GM23338 (cell line): ENCODE measurements at regions not wholly inside any gene's neighbourhood (a gene's known extent, or its start where the extent isn't known, plus 50 kb on each side); places are given as distances from the start of the nearest gene placed in this dataset.

ENCODE experiments used
- ATAC-seq: fragments of 200-7000 bp; cut with Tn5 transposase; 3 replicates; pipeline ENCODE4 v1.9.1; 2020
- DNase-seq: peaks from one replicate; pipeline ENCODE4 v3.0.0-alpha.2; 2015; ENCODE audit warnings: low spot score
- H2AFZ ChIP-seq: fragments of 200-600 bp; sonication (generic); 2 replicates; pipeline ENCODE4 v1.8.0; 2016; ENCODE audit warnings: antibody characterized with exemption, mild to moderate bottlenecking, moderate library complexity
- H3F3A ChIP-seq: fragments of 200-600 bp; sonication (generic); replicated peaks from 2 replicates; pipeline ENCODE4 v1.8.0; 2017; ENCODE audit warnings: antibody characterized with exemption, mixed run types, low read depth
- H3K27ac ChIP-seq: fragments of 200-600 bp; sonication (generic); 2 replicates; pipeline ENCODE4 v1.6.1; 2016; ENCODE audit warnings: low read depth
- H3K27me3 ChIP-seq: fragments of 200-600 bp; sonication (generic); 2 replicates; pipeline ENCODE4 v1.8.0; 2016; ENCODE audit warnings: mild to moderate bottlenecking, mixed run types, moderate library complexity; ENCODE audit not compliant: insufficient read depth
- H3K36me3 ChIP-seq: fragments of 200-600 bp; sonication (generic); 2 replicates; pipeline ENCODE4 v1.8.0; 2016; ENCODE audit warnings: mild to moderate bottlenecking; ENCODE audit not compliant: insufficient read depth
- H3K4me1 ChIP-seq: fragments of 200-600 bp; sonication (generic); 2 replicates; pipeline ENCODE4 v1.8.0; 2016; ENCODE audit warnings: mild to moderate bottlenecking, moderate library complexity; ENCODE audit not compliant: insufficient read depth
- H3K4me2 ChIP-seq: fragments of 200-600 bp; sonication (generic); 2 replicates; pipeline ENCODE4 v1.7.1; 2017; ENCODE audit warnings: mixed run types
- H3K4me3 ChIP-seq: fragments of 200-600 bp; sonication (generic); 2 replicates; pipeline ENCODE4 v1.6.1; 2016; ENCODE audit warnings: mixed run types
- H3K79me2 ChIP-seq: fragments of 200-600 bp; sonication (generic); replicated peaks from 2 replicates; pipeline ENCODE4 v1.8.0; 2017; ENCODE audit warnings: mild to moderate bottlenecking; ENCODE audit not compliant: insufficient read depth
- H3K9me2 ChIP-seq: fragments of 200-600 bp; sonication (generic); 2 replicates; pipeline ENCODE4 v1.8.0; 2017; ENCODE audit not compliant: insufficient read depth
- H4K20me1 ChIP-seq: fragments of 200-600 bp; sonication (generic); replicated peaks from 2 replicates; pipeline ENCODE4 v1.8.0; 2017; ENCODE audit warnings: mild to moderate bottlenecking; ENCODE audit not compliant: insufficient read depth
- H3K27ac Mint-ChIP-seq: 2 replicates; pipeline ENCODE4 v1.8.0; 2020; ENCODE audit warnings: inconsistent platforms, mild to moderate bottlenecking, moderate library complexity, mixed read lengths
- H3K27me3 Mint-ChIP-seq: 3 replicates; pipeline ENCODE4 v1.8.0; 2022; ENCODE audit warnings: low read depth, mild to moderate bottlenecking, moderate library complexity, mixed read lengths, inconsistent platforms; ENCODE audit not compliant: insufficient read depth, poor library complexity
- H3K36me3 Mint-ChIP-seq: 3 replicates; pipeline ENCODE4 v1.8.0; 2021; ENCODE audit warnings: low read depth, mild to moderate bottlenecking, inconsistent platforms, moderate library complexity, mixed read lengths
- H3K4me1 Mint-ChIP-seq: 3 replicates; pipeline ENCODE4 v1.8.0; 2020; ENCODE audit warnings: mild to moderate bottlenecking, inconsistent platforms, mixed read lengths
- H3K4me3 Mint-ChIP-seq: 3 replicates; pipeline ENCODE4 v1.8.0; 2021; ENCODE audit warnings: moderate library complexity, mild to moderate bottlenecking, inconsistent platforms, mixed read lengths
- H3K9me3 Mint-ChIP-seq: 3 replicates; pipeline ENCODE4 v1.8.0; 2020; ENCODE audit warnings: moderate library complexity, mild to moderate bottlenecking, inconsistent platforms, mixed read lengths
- CREB1 ChIP-seq: fragments of 250-450 bp; sonication (Bioruptor Pico); IDR thresholded peaks from 2 replicates; pipeline ENCODE4 v1.5.0; 2020; ENCODE audit warnings: low read depth, mild to moderate bottlenecking, moderate library complexity
- EZH2 ChIP-seq: fragments of 200-600 bp; sonication (generic); IDR thresholded peaks from one replicate; pipeline ENCODE4 v1.8.0; 2017; ENCODE audit warnings: antibody characterized with exemption, mild to moderate bottlenecking, low read depth; ENCODE audit not compliant: unreplicated experiment
- EZH2phosphoT487 ChIP-seq: fragments of 200-600 bp; sonication (generic); IDR thresholded peaks from one replicate; pipeline ENCODE4 v1.8.1; 2018; ENCODE audit warnings: antibody characterized with exemption; ENCODE audit not compliant: unreplicated experiment
- POLR2AphosphoS5 ChIP-seq: IDR thresholded peaks from 2 replicates; pipeline ENCODE4 v1.6.1; 2016; ENCODE audit warnings: antibody characterized with exemption, low read depth
- STAT1 ChIP-seq: IDR thresholded peaks from one replicate; pipeline ENCODE4 v1.6.1; 2016; ENCODE audit warnings: antibody characterized with exemption; ENCODE audit not compliant: unreplicated experiment
- ZNF331 ChIP-seq: fragments of 250-450 bp; sonication (Bioruptor Pico); IDR thresholded peaks from 2 replicates; pipeline ENCODE4 v1.5.0; 2020; ENCODE audit warnings: low read depth, mild to moderate bottlenecking, moderate library complexity
- TF ChIP-seq, protein P1 (sequence below): fragments of 250-450 bp; sonication (Bioruptor Pico); IDR thresholded peaks from 2 replicates; pipeline ENCODE4 v1.5.0; 2020; ENCODE audit warnings: mild to moderate bottlenecking, moderate library complexity
- TF ChIP-seq, protein P2 (sequence below): IDR thresholded peaks from one replicate; pipeline ENCODE4 v1.6.1; 2018; ENCODE audit warnings: antibody characterized with exemption; ENCODE audit not compliant: unreplicated experiment
- TF ChIP-seq, protein P3 (sequence below), 2 experiments: fragments of 200-600 bp in 1 of 2; sonication (generic) in 1 of 2; conservative IDR thresholded peaks; 2 replicates each; pipeline versions ENCODE4 v1.5.1 to v1.6.1; 2016 to 2017; ENCODE audit warnings: antibody characterized with exemption in 2 of 2, low read depth in 2 of 2, mild to moderate bottlenecking in 2 of 2, moderate library complexity in 1 of 2

DNA sequence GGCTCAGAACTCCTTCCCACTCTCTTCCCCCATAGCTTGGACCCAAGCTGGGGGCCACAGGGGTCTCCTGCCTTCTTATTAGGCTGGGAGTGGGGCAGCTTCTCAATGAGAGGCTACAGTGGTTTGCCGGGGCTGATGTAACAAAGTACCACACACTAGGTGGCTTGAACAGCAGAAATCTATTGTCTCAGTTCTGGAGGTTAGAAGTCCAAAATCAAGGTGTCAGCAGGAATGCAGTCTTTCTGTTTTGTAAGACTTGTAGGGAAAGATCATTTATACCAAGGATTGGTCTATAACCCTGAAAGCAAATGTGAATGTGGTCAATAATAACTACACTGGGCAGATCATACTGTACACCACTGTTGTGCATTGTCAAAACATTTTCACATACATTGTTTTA is 124.5 kb upstream of the ARHGAP5 start (continued):
- TF ChIP-seq, protein P1, sequence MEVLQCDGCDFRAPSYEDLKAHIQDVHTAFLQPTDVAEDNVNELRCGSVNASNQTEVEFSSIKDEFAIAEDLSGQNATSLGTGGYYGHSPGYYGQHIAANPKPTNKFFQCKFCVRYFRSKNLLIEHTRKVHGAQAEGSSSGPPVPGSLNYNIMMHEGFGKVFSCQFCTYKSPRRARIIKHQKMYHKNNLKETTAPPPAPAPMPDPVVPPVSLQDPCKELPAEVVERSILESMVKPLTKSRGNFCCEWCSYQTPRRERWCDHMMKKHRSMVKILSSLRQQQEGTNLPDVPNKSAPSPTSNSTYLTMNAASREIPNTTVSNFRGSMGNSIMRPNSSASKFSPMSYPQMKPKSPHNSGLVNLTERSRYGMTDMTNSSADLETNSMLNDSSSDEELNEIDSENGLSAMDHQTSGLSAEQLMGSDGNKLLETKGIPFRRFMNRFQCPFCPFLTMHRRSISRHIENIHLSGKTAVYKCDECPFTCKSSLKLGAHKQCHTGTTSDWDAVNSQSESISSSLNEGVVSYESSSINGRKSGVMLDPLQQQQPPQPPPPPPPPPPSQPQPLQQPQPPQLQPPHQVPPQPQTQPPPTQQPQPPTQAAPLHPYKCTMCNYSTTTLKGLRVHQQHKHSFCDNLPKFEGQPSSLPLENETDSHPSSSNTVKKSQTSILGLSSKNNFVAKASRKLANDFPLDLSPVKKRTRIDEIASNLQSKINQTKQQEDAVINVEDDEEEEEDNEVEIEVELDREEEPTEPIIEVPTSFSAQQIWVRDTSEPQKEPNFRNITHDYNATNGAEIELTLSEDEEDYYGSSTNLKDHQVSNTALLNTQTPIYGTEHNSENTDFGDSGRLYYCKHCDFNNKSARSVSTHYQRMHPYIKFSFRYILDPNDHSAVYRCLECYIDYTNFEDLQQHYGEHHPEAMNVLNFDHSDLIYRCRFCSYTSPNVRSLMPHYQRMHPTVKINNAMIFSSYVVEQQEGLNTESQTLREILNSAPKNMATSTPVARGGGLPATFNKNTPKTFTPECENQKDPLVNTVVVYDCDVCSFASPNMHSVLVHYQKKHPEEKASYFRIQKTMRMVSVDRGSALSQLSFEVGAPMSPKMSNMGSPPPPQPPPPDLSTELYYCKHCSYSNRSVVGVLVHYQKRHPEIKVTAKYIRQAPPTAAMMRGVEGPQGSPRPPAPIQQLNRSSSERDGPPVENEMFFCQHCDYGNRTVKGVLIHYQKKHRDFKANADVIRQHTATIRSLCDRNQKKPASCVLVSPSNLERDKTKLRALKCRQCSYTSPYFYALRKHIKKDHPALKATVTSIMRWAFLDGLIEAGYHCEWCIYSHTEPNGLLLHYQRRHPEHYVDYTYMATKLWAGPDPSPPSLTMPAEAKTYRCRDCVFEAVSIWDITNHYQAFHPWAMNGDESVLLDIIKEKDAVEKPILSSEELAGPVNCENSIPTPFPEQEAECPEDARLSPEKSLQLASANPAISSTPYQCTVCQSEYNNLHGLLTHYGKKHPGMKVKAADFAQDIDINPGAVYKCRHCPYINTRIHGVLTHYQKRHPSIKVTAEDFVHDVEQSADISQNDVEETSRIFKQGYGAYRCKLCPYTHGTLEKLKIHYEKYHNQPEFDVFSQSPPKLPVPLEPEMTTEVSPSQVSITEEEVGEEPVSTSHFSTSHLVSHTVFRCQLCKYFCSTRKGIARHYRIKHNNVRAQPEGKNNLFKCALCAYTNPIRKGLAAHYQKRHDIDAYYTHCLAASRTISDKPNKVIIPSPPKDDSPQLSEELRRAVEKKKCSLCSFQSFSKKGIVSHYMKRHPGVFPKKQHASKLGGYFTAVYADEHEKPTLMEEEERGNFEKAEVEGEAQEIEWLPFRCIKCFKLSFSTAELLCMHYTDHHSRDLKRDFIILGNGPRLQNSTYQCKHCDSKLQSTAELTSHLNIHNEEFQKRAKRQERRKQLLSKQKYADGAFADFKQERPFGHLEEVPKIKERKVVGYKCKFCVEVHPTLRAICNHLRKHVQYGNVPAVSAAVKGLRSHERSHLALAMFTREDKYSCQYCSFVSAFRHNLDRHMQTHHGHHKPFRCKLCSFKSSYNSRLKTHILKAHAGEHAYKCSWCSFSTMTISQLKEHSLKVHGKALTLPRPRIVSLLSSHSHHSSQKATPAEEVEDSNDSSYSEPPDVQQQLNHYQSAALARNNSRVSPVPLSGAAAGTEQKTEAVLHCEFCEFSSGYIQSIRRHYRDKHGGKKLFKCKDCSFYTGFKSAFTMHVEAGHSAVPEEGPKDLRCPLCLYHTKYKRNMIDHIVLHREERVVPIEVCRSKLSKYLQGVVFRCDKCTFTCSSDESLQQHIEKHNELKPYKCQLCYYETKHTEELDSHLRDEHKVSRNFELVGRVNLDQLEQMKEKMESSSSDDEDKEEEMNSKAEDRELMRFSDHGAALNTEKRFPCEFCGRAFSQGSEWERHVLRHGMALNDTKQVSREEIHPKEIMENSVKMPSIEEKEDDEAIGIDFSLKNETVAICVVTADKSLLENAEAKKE (CRISPR knock-in tag) = no peak
- no peak for TF ChIP-seq EZH2phosphoT487
- TF ChIP-seq, protein P2, sequence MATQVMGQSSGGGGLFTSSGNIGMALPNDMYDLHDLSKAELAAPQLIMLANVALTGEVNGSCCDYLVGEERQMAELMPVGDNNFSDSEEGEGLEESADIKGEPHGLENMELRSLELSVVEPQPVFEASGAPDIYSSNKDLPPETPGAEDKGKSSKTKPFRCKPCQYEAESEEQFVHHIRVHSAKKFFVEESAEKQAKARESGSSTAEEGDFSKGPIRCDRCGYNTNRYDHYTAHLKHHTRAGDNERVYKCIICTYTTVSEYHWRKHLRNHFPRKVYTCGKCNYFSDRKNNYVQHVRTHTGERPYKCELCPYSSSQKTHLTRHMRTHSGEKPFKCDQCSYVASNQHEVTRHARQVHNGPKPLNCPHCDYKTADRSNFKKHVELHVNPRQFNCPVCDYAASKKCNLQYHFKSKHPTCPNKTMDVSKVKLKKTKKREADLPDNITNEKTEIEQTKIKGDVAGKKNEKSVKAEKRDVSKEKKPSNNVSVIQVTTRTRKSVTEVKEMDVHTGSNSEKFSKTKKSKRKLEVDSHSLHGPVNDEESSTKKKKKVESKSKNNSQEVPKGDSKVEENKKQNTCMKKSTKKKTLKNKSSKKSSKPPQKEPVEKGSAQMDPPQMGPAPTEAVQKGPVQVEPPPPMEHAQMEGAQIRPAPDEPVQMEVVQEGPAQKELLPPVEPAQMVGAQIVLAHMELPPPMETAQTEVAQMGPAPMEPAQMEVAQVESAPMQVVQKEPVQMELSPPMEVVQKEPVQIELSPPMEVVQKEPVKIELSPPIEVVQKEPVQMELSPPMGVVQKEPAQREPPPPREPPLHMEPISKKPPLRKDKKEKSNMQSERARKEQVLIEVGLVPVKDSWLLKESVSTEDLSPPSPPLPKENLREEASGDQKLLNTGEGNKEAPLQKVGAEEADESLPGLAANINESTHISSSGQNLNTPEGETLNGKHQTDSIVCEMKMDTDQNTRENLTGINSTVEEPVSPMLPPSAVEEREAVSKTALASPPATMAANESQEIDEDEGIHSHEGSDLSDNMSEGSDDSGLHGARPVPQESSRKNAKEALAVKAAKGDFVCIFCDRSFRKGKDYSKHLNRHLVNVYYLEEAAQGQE = no peak
- TF ChIP-seq EZH2 = no peak

DNA sequence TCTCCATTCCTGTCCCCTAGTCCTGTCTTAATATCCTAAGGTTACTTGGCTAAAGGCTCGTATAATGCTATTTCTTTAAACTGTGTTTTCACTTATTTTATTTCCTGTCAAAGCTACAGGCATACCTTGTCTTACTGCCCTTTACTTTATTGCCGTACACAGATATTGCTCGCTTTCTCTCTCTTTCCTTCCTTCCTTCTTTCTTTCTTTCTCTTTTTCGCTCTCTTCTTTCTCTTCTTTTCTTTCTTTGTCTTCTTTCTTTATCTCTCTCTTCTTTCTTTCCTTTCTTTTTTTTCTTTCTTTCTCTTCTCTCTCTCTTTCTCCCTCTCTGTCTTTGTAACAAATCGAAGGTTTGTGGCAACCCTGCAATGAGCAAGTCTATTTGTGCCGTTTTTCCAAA is 123.9 kb upstream of the ARHGAP5 start:
- Histone ChIP-seq H3K79me2 (no peaks in the 10 kb centered on the region), H3K9me2 (no peaks in the 10 kb centered on the region), H2AFZ (no peak overlapping the region), H3K4me2 (no peak overlapping the region), H3K4me1 (peaks cover 13% of the 10 kb centered on the region), H3K36me3 (no peaks in the 10 kb centered on the region; the same call in 1 of the 2 replicates), H3K4me3 (no peak overlapping the region), H3K27ac (no peak overlapping the region), H3F3A (no peaks in the 10 kb centered on the region), H3K27me3 (no peaks in the 10 kb centered on the region), H4K20me1 (no peaks in the 10 kb centered on the region)
- Mint-ChIP-seq H3K4me3 (no peak overlapping the region), H3K9me3 (peaks cover 23% of the 10 kb centered on the region), H3K27ac (no peak overlapping the region), H3K27me3 (peaks cover 7% of the 10 kb centered on the region), H3K4me1 (peaks cover 20% of the 10 kb centered on the region), H3K36me3 (peaks cover 16% of the 10 kb centered on the region)
- ATAC-seq (no peak), DNase-seq (no peak)
- no peak for TF ChIP-seq POLR2AphosphoS5
- no peak for TF ChIP-seq STAT1
- TF ChIP-seq, protein P2 = no peak
- TF ChIP-seq, protein P3, sequence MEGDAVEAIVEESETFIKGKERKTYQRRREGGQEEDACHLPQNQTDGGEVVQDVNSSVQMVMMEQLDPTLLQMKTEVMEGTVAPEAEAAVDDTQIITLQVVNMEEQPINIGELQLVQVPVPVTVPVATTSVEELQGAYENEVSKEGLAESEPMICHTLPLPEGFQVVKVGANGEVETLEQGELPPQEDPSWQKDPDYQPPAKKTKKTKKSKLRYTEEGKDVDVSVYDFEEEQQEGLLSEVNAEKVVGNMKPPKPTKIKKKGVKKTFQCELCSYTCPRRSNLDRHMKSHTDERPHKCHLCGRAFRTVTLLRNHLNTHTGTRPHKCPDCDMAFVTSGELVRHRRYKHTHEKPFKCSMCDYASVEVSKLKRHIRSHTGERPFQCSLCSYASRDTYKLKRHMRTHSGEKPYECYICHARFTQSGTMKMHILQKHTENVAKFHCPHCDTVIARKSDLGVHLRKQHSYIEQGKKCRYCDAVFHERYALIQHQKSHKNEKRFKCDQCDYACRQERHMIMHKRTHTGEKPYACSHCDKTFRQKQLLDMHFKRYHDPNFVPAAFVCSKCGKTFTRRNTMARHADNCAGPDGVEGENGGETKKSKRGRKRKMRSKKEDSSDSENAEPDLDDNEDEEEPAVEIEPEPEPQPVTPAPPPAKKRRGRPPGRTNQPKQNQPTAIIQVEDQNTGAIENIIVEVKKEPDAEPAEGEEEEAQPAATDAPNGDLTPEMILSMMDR (conservative IDR thresholded peaks at IDR 0.05; ENCODE audit: low read depth in 2 of 2) = no peak
- no peak for TF ChIP-seq ZNF331 (CRISPR knock-in tag)
- TF ChIP-seq EZH2 = no peak
- no peak for TF ChIP-seq EZH2phosphoT487
- no peak for TF ChIP-seq CREB1
